ENCODE measurements at regions not wholly inside any gene's neighbourhood (a gene's known extent, or its start where the extent isn't known, plus 50 kb on each side); places are given as distances from the start of the nearest gene placed in this dataset.
"Not testable (repeated sequence)": the region's sequence is repeated elsewhere in the genome, so short reads cannot be mapped to it uniquely, and the experiment has no call there.

DNA sequence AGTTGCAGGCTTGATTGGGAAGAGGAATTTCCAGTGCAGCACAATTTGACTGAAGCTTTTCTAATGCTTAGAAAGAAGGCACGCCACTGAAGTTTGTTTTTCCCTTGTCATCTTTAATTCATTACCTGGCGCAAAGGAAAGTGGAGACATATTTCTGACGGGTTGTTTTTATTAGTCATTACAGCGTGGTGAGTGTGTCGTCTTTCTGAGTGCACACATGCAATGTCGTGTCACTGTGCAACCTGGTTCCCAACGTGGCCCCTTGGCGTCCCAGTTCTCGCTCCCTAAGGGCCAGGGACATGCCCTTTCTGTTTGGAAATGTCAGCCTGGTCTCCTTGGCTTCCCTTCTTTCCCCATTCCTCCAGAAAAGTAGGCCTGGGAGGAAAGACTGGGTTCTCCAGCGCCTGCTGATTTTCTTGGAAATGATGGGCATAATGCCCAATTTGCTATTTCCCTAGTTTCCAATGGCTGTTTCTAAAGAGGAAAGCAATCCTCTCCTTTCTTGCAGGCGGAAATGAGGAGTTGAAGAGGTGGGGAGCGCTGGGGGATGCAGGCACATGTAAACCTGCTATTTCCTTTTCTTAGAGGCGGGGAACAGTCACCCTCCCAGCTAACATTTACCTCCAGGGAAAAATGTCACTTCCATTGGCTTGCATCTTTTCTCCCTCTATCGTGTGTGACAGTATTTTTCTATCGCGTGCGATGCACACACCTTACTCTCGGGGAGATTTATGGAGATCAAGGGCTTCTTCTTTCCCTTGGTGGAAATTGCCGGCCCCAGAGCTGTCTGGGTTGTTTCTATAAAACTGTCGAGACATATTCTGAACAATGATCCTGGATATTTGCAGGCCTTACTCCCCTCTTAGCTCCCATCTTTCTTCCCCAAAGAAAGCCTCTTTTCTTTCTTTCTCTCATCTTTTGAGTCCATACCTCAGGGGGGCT lies 249.8 kb downstream of the ARHGAP12 start:
- DNase-seq: no peak

- no peak for DNase-seq
These were observed 250.5 kb downstream of the ARHGAP12 start for GRCh38 chr10:31678139-31678536.

GRCh38 chr10:31677195-31678138 lies 251.2 kb downstream of the ARHGAP12 start:
- no peak for DNase-seq

DNA sequence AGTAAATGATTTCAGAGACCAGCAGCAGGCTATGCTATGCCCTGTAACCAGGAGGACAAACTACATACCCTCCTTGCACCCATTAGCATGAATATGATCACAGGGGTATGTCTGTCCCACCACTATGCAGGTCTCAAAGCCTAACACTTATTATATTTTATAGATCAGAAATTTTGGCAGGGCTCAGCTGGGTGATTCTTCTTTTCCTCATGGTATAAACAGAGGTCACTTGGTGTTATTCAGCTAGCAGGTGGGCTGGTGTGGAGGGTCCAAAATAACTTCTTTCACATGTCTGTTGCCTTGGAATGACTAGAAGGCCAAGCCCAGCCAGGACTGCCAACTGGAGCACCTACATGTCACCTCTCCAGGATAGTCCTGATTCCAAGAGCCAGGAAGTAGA lies 252.9 kb downstream of the ARHGAP12 start:
- DNase-seq: no peak

GRCh38 chr10:31669357-31669756 lies 259.3 kb downstream of the ARHGAP12 start:
- no peak for DNase-seq

DNA sequence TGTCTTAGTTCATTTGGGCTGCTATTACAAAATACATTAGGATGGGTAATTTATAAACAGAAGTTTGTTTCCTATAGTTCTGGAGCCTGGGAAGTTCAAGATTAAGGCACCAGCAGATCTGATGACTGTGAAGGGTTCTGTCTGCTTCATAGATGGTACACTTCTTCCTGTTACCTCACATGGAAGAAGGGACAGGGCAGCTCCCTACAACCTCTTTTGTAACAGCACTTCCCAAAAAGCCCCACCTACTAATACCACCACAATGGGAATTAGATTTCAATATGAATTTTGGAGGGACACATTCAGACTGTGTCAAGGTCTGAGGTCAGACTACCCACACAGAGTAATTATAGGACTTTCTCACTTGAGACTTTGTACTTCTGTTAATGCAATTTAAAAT lies 260.3 kb downstream of the ARHGAP12 start:
- no peak for DNase-seq

GRCh38 chr10:31665764-31666279 lies 262.8 kb downstream of the ARHGAP12 start:
- DNase-seq: not testable (repeated sequence)

DNA sequence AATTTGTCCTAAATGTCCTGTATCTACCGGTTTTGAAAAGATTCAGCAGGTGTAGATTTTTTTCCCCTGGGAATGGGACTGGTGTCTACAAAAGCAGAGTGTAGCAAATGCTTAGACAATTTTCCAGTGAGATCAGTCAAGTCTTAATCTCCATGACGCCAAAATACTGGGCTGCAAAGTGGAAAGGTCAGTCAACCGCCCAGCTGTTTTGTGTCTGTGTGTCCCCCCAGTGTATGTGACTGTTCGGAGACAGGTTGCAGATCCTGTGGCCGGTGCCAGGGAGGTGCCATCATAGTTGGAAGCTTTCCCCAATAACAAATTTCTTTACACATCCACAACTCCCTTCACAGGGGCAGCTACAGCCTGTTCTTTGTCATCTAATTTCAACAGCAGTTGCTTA lies 263.8 kb downstream of the ARHGAP12 start:
- no peak for DNase-seq

- not testable (repeated sequence) for DNase-seq
These were observed 264.6 kb downstream of the ARHGAP12 start for GRCh38 chr10:31664071-31664470.

GRCh38 chr10:31660300-31660699 lies 268.3 kb downstream of the ARHGAP12 start:
- DNase-seq: peak; percentile 85 to 87

- DNase-seq: no peak
These were observed 269.0 kb downstream of the ARHGAP12 start for GRCh38 chr10:31659665-31660064.

DNA sequence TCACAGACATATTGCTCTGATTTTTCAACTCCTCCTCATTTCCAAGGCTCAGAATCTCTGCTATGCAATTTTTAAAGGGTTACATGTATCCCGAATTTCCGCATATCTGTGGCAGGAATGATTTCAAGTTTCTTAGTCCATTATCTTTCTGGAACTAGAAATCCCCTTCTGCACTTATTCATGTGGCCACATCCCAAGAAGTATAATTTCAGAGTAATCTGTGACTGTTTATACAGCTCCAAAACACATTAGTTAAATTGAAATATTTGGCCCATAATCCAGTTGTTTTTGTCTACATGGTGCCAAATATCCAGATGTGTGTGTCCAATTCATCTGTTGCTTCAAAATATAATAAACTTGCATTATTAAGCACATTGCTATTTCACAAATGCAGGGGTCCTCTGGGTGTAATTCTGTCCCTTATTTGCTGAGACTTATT lies 271.2 kb downstream of the ARHGAP12 start:
- DNase-seq: no peak

GRCh38 chr10:31656851-31657433 lies 271.7 kb downstream of the ARHGAP12 start:
- no peak for DNase-seq

DNA sequence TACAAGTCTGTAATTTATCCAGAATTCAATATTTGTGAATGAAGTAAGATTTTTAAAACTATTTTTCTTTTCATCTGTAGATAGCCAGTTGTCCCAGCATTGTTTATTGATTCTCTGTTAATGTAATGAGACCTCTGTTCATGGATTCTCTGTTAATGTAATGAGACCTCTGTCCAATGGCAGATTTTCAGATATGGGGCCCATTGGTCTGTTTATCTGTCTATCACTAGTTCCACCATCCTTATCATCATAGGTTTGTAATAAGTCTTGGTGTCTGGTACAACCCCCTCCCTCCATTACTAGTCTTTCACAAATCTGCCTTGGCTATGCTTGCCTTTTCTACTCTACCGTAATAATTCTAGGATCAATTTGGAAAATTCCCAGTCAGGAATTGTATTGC lies 276.6 kb downstream of the ARHGAP12 start:
- DNase-seq: no peak

GRCh38 chr10:31650010-31650409 lies 278.6 kb downstream of the ARHGAP12 start:
- no peak for DNase-seq

- no peak for DNase-seq
These were observed 279.7 kb downstream of the ARHGAP12 start for GRCh38 chr10:31648966-31649365.

- no peak for DNase-seq
These were observed 280.8 kb downstream of the ARHGAP12 start for GRCh38 chr10:31647861-31648260.

GRCh38 chr10:31646519-31646918 lies 282.1 kb downstream of the ARHGAP12 start:
- no peak for DNase-seq

- DNase-seq: no peak
These were observed 282.8 kb downstream of the ARHGAP12 start for GRCh38 chr10:31645786-31646185.

DNA sequence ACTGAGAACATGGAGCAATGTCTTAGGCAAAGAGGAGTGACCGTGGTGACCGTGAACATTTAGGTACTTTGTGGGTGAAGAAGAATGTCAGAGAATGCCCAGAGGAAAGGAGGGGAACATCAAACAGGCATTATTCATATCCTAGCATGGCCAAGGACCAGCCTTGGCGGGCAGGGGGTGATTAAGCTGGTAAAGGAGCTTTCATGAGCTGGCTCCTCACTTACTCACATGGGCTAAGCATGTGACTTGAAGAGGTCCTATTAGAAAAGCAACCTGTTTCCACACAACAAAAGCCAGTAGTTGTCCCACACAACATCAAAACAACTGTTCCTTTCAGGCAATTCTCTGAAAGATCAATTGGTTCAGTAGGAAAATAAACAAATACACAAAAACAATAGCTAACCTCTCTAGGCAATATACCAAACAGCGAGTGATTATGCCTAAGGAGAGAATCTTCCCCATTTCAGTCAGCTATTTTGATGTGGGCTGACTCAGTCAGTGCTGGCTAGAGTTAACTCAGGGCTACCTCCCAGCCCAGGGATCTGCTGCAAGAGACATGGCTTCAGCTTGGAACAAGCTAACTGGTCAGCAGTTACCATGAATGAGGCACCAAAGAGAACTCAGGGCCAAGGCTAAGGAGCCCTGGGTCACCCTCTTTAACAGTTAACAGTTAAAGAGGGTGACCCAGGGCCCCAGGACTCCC lies 283.5 kb downstream of the ARHGAP12 start:
- DNase-seq: no peak

DNA sequence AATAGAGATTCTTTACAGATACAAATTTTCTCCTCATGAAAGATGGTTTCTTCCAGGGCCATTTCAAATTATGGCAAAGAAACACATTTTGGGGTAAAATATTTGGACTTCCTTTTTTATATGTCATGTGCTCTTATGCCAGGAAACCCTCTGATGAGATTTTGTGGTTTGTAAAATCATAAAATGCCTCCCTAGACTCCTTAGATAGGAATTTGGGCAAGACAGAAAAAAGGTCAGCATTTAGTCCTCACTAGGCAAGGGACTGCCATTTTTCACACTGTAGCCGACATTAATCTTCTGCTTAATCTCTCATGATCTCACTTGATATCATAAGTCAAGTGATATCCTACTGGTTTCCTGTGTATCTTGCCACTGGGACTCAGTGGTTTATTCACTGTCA lies 286.4 kb downstream of the ARHGAP12 start:
- DNase-seq: no peak

- no peak for DNase-seq
These were observed 293.1 kb downstream of the ARHGAP12 start for GRCh38 chr10:31635415-31636065.

Data from NCI-H526 (cell line).